Naive thymus-derived CD8-positive, alpha-beta T cell (primary cell): ENCODE measurements at regions not wholly inside any gene's neighbourhood (a gene's known extent, or its start where the extent isn't known, plus 50 kb on each side); places are given as distances from the start of the nearest gene placed in this dataset.

Experiments used
- ATAC-seq, 2 donors: fragments of 150-1000 bp; cut with Tn5 transposase in 1 of 2; sonication (Bioruptor Pico), chemical (Tn5 transposase) in 1 of 2; 1 replicate in 1 of 2; 2 replicates in 1 of 2; pipeline ENCODE4 v1.10.0; 2021; ENCODE audit warnings: mild to moderate bottlenecking in 2 of 2, moderate library complexity in 2 of 2
- POLR2A ChIA-PET: fragments of 350-600 bp; sonication (Branson Sonifier 250); formaldehyde crosslinking; loops from one replicate; lab custom pipeline; 2021; ENCODE audit warnings: antibody characterized with exemption; lab: Charles Lee
- DNase-seq, 10 donors: peaks; one replicate each; pipeline versions ENCODE4 v3.0.0 to v3.0.0-alpha.2; 2020 to 2022
- H3K27ac Mint-ChIP-seq, 10 donors: one replicate each; pipeline ENCODE4 v1.8.0; 2020 to 2022; ENCODE audit warnings: mild to moderate bottlenecking in 10 of 10, mixed read lengths in 10 of 10, moderate library complexity in 4 of 10, inconsistent platforms in 1 of 10
- H3K27me3 Mint-ChIP-seq, 5 donors: one replicate each; pipeline ENCODE4 v1.8.0; 2021 to 2022; ENCODE audit warnings: mixed read lengths in 5 of 5
- H3K36me3 Mint-ChIP-seq, 3 donors: one replicate each; pipeline ENCODE4 v1.8.0; 2020 to 2022; ENCODE audit warnings: mixed read lengths in 3 of 3, mild to moderate bottlenecking in 2 of 3, inconsistent platforms in 1 of 3
- H3K4me1 Mint-ChIP-seq, 4 donors: one replicate each; pipeline ENCODE4 v1.8.0; 2021 to 2022; ENCODE audit warnings: mixed read lengths in 4 of 4
- H3K4me3 Mint-ChIP-seq, 10 donors: one replicate each; pipeline ENCODE4 v1.8.0; 2020 to 2022; ENCODE audit warnings: mild to moderate bottlenecking in 10 of 10, mixed read lengths in 10 of 10, moderate library complexity in 6 of 10, inconsistent platforms in 1 of 10
- H3K9me3 Mint-ChIP-seq, 9 donors: one replicate each; pipeline ENCODE4 v1.8.0; 2020 to 2022; ENCODE audit warnings: mixed read lengths in 9 of 9, mild to moderate bottlenecking in 3 of 9, inconsistent platforms in 1 of 9, moderate library complexity in 1 of 9

- DNase-seq (no peak), ATAC-seq (no peak)
- Mint-ChIP-seq H3K9me3 (peaks cover 3 to 34% (median 20%) of the 10 kb centered on the region in 9 donors), H3K36me3 (peaks cover 0 to 10% (median 3%) of the 10 kb centered on the region in 3 donors), H3K4me1 (no peaks in the 10 kb centered on the region), H3K27me3 (peaks cover 0 to 24% (median 6%) of the 10 kb centered on the region in 5 donors), H3K4me3 (no peak overlapping the region), H3K27ac (no peak overlapping the region)
- POLR2A ChIA-PET: no interaction called here
These were observed 367.3 kb upstream of the SALL3 start for GRCh38 chr18:78612318-78612717.

- ATAC-seq (no peak), DNase-seq (no peak)
- POLR2A ChIA-PET: no interaction called here
- H3K27me3 Mint-ChIP-seq: peaks cover 0 to 24% (median 6%) of the 10 kb centered on the region in 5 donors
- H3K4me3 Mint-ChIP-seq: no peak overlapping the region
- no peak overlapping the region for H3K27ac Mint-ChIP-seq
- H3K4me1 Mint-ChIP-seq: no peaks in the 10 kb centered on the region
- peaks cover 3 to 38% (median 22%) of the 10 kb centered on the region in 9 donors for H3K9me3 Mint-ChIP-seq
- peaks cover 0 to 13% (median 3%) of the 10 kb centered on the region in 3 donors for H3K36me3 Mint-ChIP-seq
These were observed 366.8 kb upstream of the SALL3 start for GRCh38 chr18:78612801-78613200.

GRCh38 chr18:78618726-78619125 is 360.9 kb upstream of the SALL3 start:
- Mint-ChIP-seq H3K4me1 (peaks cover 0 to 4% (median 0%) of the 10 kb centered on the region in 4 donors), H3K36me3 (peaks cover 0 to 13% (median 0%) of the 10 kb centered on the region in 3 donors), H3K9me3 (peaks cover 0 to 31% (median 22%) of the 10 kb centered on the region in 9 donors), H3K27ac (no peak overlapping the region), H3K4me3 (no peak overlapping the region), H3K27me3 (peaks cover 2 to 28% (median 10%) of the 10 kb centered on the region in 5 donors)
- POLR2A ChIA-PET: no interaction called here
- DNase-seq (no peak), ATAC-seq (no peak)

GRCh38 chr18:78619854-78620253 is 359.8 kb upstream of the SALL3 start:
- POLR2A ChIA-PET: no interaction called here
- peaks cover 0 to 13% (median 0%) of the 10 kb centered on the region in 3 donors for H3K36me3 Mint-ChIP-seq
- DNase-seq (no peak), ATAC-seq (no peak)
- peaks cover 0 to 28% (median 22%) of the 10 kb centered on the region in 9 donors for H3K9me3 Mint-ChIP-seq
- peaks cover 8 to 40% (median 17%) of the 10 kb centered on the region in 5 donors for H3K27me3 Mint-ChIP-seq
- no peak overlapping the region for H3K27ac Mint-ChIP-seq
- peaks cover 0 to 6% (median 3%) of the 10 kb centered on the region in 4 donors for H3K4me1 Mint-ChIP-seq
- no peak overlapping the region for H3K4me3 Mint-ChIP-seq

GRCh38 chr18:78620326-78620725 is 359.3 kb upstream of the SALL3 start:
- no peak overlapping the region for H3K27ac Mint-ChIP-seq
- peaks cover 0 to 24% (median 19%) of the 10 kb centered on the region in 9 donors for H3K9me3 Mint-ChIP-seq
- H3K4me1 Mint-ChIP-seq: peaks cover 0 to 6% (median 3%) of the 10 kb centered on the region in 4 donors
- H3K36me3 Mint-ChIP-seq: peaks cover 0 to 13% (median 0%) of the 10 kb centered on the region in 3 donors
- POLR2A ChIA-PET: no interaction called here
- no peak for DNase-seq
- no peak for ATAC-seq
- peaks cover 8 to 44% (median 16%) of the 10 kb centered on the region in 5 donors for H3K27me3 Mint-ChIP-seq
- H3K4me3 Mint-ChIP-seq: no peak overlapping the region

GRCh38 chr18:78621141-78621755 is 358.4 kb upstream of the SALL3 start:
- no peak for DNase-seq
- H3K9me3 Mint-ChIP-seq: peaks cover 0 to 15% (median 13%) of the 10 kb centered on the region in 9 donors
- POLR2A ChIA-PET: no interaction called here
- H3K4me3 Mint-ChIP-seq: no peak overlapping the region
- peaks cover 0 to 13% (median 0%) of the 10 kb centered on the region in 3 donors for H3K36me3 Mint-ChIP-seq
- H3K4me1 Mint-ChIP-seq: peaks cover 3 to 6% (median 4%) of the 10 kb centered on the region in 4 donors
- no peak overlapping the region for H3K27ac Mint-ChIP-seq
- ATAC-seq: no peak
- peaks cover 8 to 50% (median 16%) of the 10 kb centered on the region in 5 donors for H3K27me3 Mint-ChIP-seq

GRCh38 chr18:78622251-78622906 is 357.2 kb upstream of the SALL3 start:
- ATAC-seq: no peak

GRCh38 chr18:78622907-78623541 is 356.6 kb upstream of the SALL3 start:
- Mint-ChIP-seq H3K36me3 (no peaks in the 10 kb centered on the region), H3K9me3 (peaks cover 0 to 3% (median 0%) of the 10 kb centered on the region in 9 donors), H3K4me3 (no peak overlapping the region), H3K4me1 (peaks cover 3 to 6% (median 4%) of the 10 kb centered on the region in 4 donors), H3K27ac (no peak overlapping the region), H3K27me3 (peaks cover 11 to 50% (median 26%) of the 10 kb centered on the region in 5 donors)
- POLR2A ChIA-PET: no interaction called here
- no peak for ATAC-seq
- DNase-seq: no peak

More at GRCh38 chr18:78622251-78622906, 357.2 kb upstream of the SALL3 start:
- H3K4me3 Mint-ChIP-seq: no peak overlapping the region
- peaks cover 0 to 5% (median 3%) of the 10 kb centered on the region in 9 donors for H3K9me3 Mint-ChIP-seq
- H3K27me3 Mint-ChIP-seq: peaks cover 11 to 50% (median 23%) of the 10 kb centered on the region in 5 donors
- peaks cover 0 to 2% (median 0%) of the 10 kb centered on the region in 3 donors for H3K36me3 Mint-ChIP-seq
- peaks cover 3 to 6% (median 4%) of the 10 kb centered on the region in 4 donors for H3K4me1 Mint-ChIP-seq
- POLR2A ChIA-PET: no interaction called here
- no peak overlapping the region for H3K27ac Mint-ChIP-seq
- DNase-seq: no peak

- POLR2A ChIA-PET: no interaction called here
- H3K27me3 Mint-ChIP-seq: peaks cover 11 to 50% (median 25%) of the 10 kb centered on the region in 5 donors
These were observed 354.9 kb upstream of the SALL3 start for GRCh38 chr18:78624646-78625279.

GRCh38 chr18:78625847-78626246 is 353.8 kb upstream of the SALL3 start:
- Mint-ChIP-seq H3K9me3 (peaks cover 0 to 19% (median 4%) of the 10 kb centered on the region in 9 donors), H3K27me3 (peaks cover 11 to 47% (median 25%) of the 10 kb centered on the region in 5 donors), H3K36me3 (no peaks in the 10 kb centered on the region), H3K4me3 (no peak overlapping the region), H3K4me1 (peaks cover 0 to 6% (median 3%) of the 10 kb centered on the region in 4 donors), H3K27ac (no peak overlapping the region)
- POLR2A ChIA-PET: no interaction called here
- DNase-seq (no peak), ATAC-seq (no peak)

More at GRCh38 chr18:78624646-78625279, 354.9 kb upstream of the SALL3 start:
- no peak for ATAC-seq
- Mint-ChIP-seq H3K4me3 (no peak overlapping the region), H3K27ac (peak overlapping the region in 1 of 10 donors; percentile 6), H3K9me3 (peaks cover 0 to 15% (median 1%) of the 10 kb centered on the region in 9 donors), H3K4me1 (peaks cover 0 to 6% (median 3%) of the 10 kb centered on the region in 4 donors), H3K36me3 (no peaks in the 10 kb centered on the region)
- no peak for DNase-seq

GRCh38 chr18:78627551-78628346 is 351.9 kb upstream of the SALL3 start:
- peaks cover 0 to 19% (median 4%) of the 10 kb centered on the region in 9 donors for H3K9me3 Mint-ChIP-seq
- H3K4me1 Mint-ChIP-seq: peaks cover 0 to 6% (median 3%) of the 10 kb centered on the region in 4 donors
- no peaks in the 10 kb centered on the region for H3K36me3 Mint-ChIP-seq
- DNase-seq: no peak
- no peak overlapping the region for H3K27ac Mint-ChIP-seq
- POLR2A ChIA-PET: no interaction called here
- peaks cover 10 to 40% (median 22%) of the 10 kb centered on the region in 5 donors for H3K27me3 Mint-ChIP-seq
- ATAC-seq: no peak
- no peak overlapping the region for H3K4me3 Mint-ChIP-seq

- Mint-ChIP-seq H3K27ac (no peak overlapping the region), H3K4me3 (no peak overlapping the region), H3K36me3 (no peaks in the 10 kb centered on the region), H3K9me3 (peaks cover 0 to 19% (median 4%) of the 10 kb centered on the region in 9 donors), H3K4me1 (peaks cover 6 to 12% (median 8%) of the 10 kb centered on the region in 4 donors), H3K27me3 (peaks cover 5 to 24% (median 16%) of the 10 kb centered on the region in 5 donors)
- no peak for DNase-seq
- POLR2A ChIA-PET: no interaction called here
- ATAC-seq: no peak
These were observed 350.2 kb upstream of the SALL3 start for GRCh38 chr18:78629426-78629825.
